ENCODE measurements at regions not wholly inside any gene's neighbourhood (a gene's known extent, or its start where the extent isn't known, plus 50 kb on each side); places are given as distances from the start of the nearest gene placed in this dataset.

- TF ChIP-seq CTCF (IDR thresholded peaks at IDR 0.05) = peak in 3 of 4 donors; percentile 11 to 42 (median 30)
- TF ChIP-seq POLR2A (IDR thresholded peaks at IDR 0.05) = no peak
Observed at GRCh38 chr15:78695854-78696253, 54.8 kb upstream of the CHRNB4 start.
